MM.1S (cell line): ENCODE measurements at regions not wholly inside any gene's neighbourhood (a gene's known extent, or its start where the extent isn't known, plus 50 kb on each side); places are given as distances from the start of the nearest gene placed in this dataset.

ENCODE experiments used
- DNase-seq: peaks from one replicate; pipeline ENCODE4 v3.0.0-alpha.2; 2015
- H2AFZ ChIP-seq: fragments of 300-600 bp; sonication (generic); 2 replicates; pipeline ENCODE4 v1.6.0; 2016; ENCODE audit warnings: antibody characterized with exemption, low read length
- H3F3A ChIP-seq: fragments of 300-600 bp; sonication (generic); 2 replicates; pipeline ENCODE4 v1.6.1; 2016; ENCODE audit warnings: mild to moderate bottlenecking, antibody characterized with exemption, low read length, moderate library complexity, mixed read lengths; ENCODE audit not compliant: insufficient read depth
- H3K27ac ChIP-seq: fragments of 300-600 bp; sonication (generic); 2 replicates; pipeline ENCODE4 v1.5.1; 2016; ENCODE audit warnings: mild to moderate bottlenecking, low read length
- H3K27me3 ChIP-seq: fragments of 300-600 bp; sonication (generic); replicated peaks from 2 replicates; pipeline ENCODE4 v1.6.0; 2016; ENCODE audit warnings: low read length; ENCODE audit not compliant: insufficient read depth
- H3K36me3 ChIP-seq: fragments of 300-600 bp; sonication (generic); replicated peaks from 2 replicates; pipeline ENCODE4 v1.6.1; 2016; ENCODE audit warnings: mild to moderate bottlenecking, low read length, mixed read lengths; ENCODE audit not compliant: insufficient read depth
- H3K4me1 ChIP-seq: fragments of 300-600 bp; sonication (generic); 2 replicates; pipeline ENCODE4 v1.6.1; 2016; ENCODE audit warnings: low read length, mixed read lengths
- H3K4me2 ChIP-seq: fragments of 300-600 bp; sonication (generic); 2 replicates; pipeline ENCODE4 v1.6.0; 2016; ENCODE audit warnings: low read depth, low read length
- H3K4me3 ChIP-seq: fragments of 300-600 bp; sonication (generic); 2 replicates; pipeline ENCODE4 v1.5.1; 2016; ENCODE audit warnings: low read length, mixed read lengths
- H3K79me2 ChIP-seq: fragments of 300-600 bp; sonication (generic); 2 replicates; pipeline ENCODE4 v1.6.1; 2016; ENCODE audit warnings: mixed run types, low read length, mixed read lengths
- H3K9ac ChIP-seq: fragments of 300-600 bp; sonication (generic); 2 replicates; pipeline ENCODE4 v1.6.1; 2016; ENCODE audit warnings: low read length, mixed read lengths
- H3K9me2 ChIP-seq: fragments of 300-600 bp; sonication (generic); replicated peaks from 2 replicates; pipeline ENCODE4 v1.6.1; 2016; ENCODE audit warnings: mild to moderate bottlenecking, low read length, mixed read lengths; ENCODE audit not compliant: insufficient read depth
- H3K9me3 ChIP-seq: fragments of 300-600 bp; sonication (generic); replicated peaks from 2 replicates; pipeline ENCODE4 v1.6.1; 2016; ENCODE audit warnings: mild to moderate bottlenecking, low read length, mixed read lengths; ENCODE audit not compliant: insufficient read depth
- H4K20me1 ChIP-seq: fragments of 300-600 bp; sonication (generic); 2 replicates; pipeline ENCODE4 v1.6.1; 2016; ENCODE audit warnings: mild to moderate bottlenecking, low read length, moderate library complexity, mixed read lengths; ENCODE audit not compliant: insufficient read depth
- CTCF ChIP-seq: fragments of 300-600 bp; sonication (generic); IDR thresholded peaks from 2 replicates; pipeline ENCODE4 v1.5.1; 2016; ENCODE audit warnings: antibody characterized with exemption, low read length, mixed read lengths
- EZH2 ChIP-seq: fragments of 300-600 bp; sonication (generic); optimal IDR thresholded peaks from 2 replicates; pipeline ENCODE3; 2017; ENCODE audit warnings: low read depth, mild to moderate bottlenecking, antibody characterized with exemption, low read length, mixed read lengths
- EZH2phosphoT487 ChIP-seq: fragments of 300-600 bp; sonication (generic); IDR thresholded peaks from 2 replicates; pipeline ENCODE4 v1.6.1; 2018; ENCODE audit warnings: antibody characterized with exemption, low read length

- Histone ChIP-seq H3K27me3 (no peaks in the 10 kb centered on the region), H3K4me2 (no peak overlapping the region), H3K36me3 (no peaks in the 10 kb centered on the region), H3F3A (no peaks in the 10 kb centered on the region), H3K27ac (no peak overlapping the region), H3K9ac (no peak overlapping the region), H3K79me2 (no peaks in the 10 kb centered on the region), H2AFZ (no peak overlapping the region), H3K4me1 (no peaks in the 10 kb centered on the region), H3K9me3 (no peaks in the 10 kb centered on the region), H4K20me1 (no peaks in the 10 kb centered on the region), H3K4me3 (no peak overlapping the region), H3K9me2 (no peaks in the 10 kb centered on the region)
- no peak for DNase-seq
- TF ChIP-seq CTCF (no peak), EZH2phosphoT487 (no peak), EZH2 (no peak)
These were observed 70.9 kb downstream of the CHRNA1 start for GRCh38 chr2:174693344-174693743.

GRCh38 chr2:174692256-174692919 lies 71.9 kb downstream of the CHRNA1 start:
- Histone ChIP-seq H3K4me2 (no peak overlapping the region), H3K9ac (no peak overlapping the region), H3K27me3 (no peaks in the 10 kb centered on the region), H3F3A (no peaks in the 10 kb centered on the region), H4K20me1 (no peaks in the 10 kb centered on the region), H2AFZ (no peak overlapping the region), H3K9me2 (no peaks in the 10 kb centered on the region), H3K79me2 (no peaks in the 10 kb centered on the region), H3K4me3 (no peak overlapping the region), H3K36me3 (no peaks in the 10 kb centered on the region), H3K4me1 (peaks cover 6% of the 10 kb centered on the region; the same call in 1 of the 2 replicates), H3K27ac (no peak overlapping the region), H3K9me3 (no peaks in the 10 kb centered on the region)
- no peak for DNase-seq
- no peak for TF ChIP-seq CTCF
- no peak for TF ChIP-seq EZH2phosphoT487
- TF ChIP-seq EZH2: no peak

- no peaks in the 10 kb centered on the region for H3K27me3 ChIP-seq
- H4K20me1 ChIP-seq: no peaks in the 10 kb centered on the region
- H3K4me1 ChIP-seq: peaks cover 6% of the 10 kb centered on the region; the same call in 1 of the 2 replicates
- H3K27ac ChIP-seq: no peak overlapping the region
- TF ChIP-seq EZH2phosphoT487: no peak
- no peak for TF ChIP-seq CTCF
- no peak for TF ChIP-seq EZH2
- no peaks in the 10 kb centered on the region for H3K9me2 ChIP-seq
- no peaks in the 10 kb centered on the region for H3K9me3 ChIP-seq
- no peaks in the 10 kb centered on the region for H3K36me3 ChIP-seq
- no peak overlapping the region for H3K4me3 ChIP-seq
- no peak overlapping the region for H2AFZ ChIP-seq
- no peak overlapping the region for H3K9ac ChIP-seq
- H3K79me2 ChIP-seq: no peaks in the 10 kb centered on the region
- H3K4me2 ChIP-seq: no peak overlapping the region
- H3F3A ChIP-seq: no peaks in the 10 kb centered on the region
- no peak for DNase-seq
These were observed 73.0 kb downstream of the CHRNA1 start for GRCh38 chr2:174691201-174691779.
